ENCODE measurements at regions not wholly inside any gene's neighbourhood (a gene's known extent, or its start where the extent isn't known, plus 50 kb on each side); places are given as distances from the start of the nearest gene placed in this dataset.

DNA sequence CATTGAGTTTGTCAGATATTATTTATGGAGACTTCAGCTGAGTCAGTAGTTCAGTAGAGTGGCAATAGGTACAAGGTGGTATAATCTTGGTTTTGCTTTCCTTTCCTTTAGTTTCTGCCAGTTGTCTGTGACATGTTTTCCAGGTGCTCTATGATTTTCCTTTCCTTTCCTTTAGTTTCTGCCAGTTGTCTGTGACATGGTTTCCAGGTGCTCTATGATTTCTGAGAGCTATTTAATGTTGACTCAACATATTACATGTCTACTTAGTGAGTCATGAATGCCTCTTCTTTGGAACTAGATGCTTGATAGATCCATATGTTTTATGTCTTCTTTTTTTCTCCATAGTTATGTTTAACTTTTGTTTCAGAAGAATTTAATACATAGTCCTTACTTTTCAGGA lies 186.4 kb upstream of the DEFB112 start:
- no peak for DNase-seq

DNA sequence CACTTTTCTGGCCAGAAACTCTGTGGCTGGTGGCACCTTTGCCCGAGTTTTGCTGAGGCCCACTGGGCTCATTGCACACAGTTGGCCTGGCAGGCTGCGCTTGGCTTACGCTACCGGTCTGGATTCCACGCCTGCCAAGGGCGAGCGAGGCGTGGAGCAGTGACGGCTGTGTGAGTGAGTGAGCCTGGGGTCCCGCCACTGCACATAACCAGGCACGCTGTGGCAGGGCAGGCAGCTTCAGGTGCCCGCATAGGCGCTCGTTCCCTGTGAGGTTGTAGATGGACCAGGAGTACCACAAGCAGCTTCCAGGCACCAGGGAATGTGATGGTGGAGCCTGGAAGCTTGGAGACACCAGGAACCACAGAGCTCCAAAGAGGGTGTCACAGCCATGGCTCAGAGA lies 190.1 kb upstream of the DEFB112 start:
- no peak for DNase-seq

DNA sequence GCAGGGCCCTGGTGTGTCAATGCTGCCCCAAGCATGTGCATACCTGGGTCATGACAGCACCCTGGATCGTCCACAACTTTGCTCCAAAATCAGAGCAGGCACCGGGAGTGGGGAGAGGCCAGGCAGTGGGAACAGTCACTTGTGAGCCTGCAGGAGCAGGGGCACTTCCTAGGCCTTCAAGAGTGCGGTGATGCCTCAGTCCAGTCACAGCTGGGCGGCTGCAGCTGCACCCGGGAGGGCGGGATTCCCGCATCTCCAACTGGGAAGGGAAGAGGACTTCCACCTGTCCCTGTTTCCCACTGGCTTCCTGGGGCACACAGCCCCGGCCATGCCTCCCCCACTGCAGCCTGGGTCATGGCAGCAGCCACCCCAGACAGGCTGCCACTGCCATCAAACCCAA lies 191.3 kb upstream of the DEFB112 start:
- no peak for DNase-seq

DNA sequence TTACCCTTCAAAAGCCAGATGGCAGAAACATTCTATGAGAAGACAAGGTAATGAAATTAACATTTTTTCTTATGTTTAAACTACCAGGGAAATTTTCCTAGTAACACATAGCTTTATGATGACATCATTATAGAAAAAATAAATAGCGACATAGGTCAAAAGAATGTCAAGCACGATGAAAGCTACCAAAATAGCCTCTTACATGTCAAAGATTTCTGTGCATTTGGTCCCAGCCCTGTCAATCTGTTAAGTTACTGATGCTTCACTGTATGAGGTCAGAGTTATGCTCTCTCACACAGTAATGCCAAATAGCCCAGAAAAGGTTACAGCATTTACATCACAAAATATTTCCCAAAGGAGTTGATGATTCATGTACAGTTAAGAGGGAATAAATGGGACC lies 199.8 kb upstream of the DEFB112 start:
- DNase-seq = no peak

DNA sequence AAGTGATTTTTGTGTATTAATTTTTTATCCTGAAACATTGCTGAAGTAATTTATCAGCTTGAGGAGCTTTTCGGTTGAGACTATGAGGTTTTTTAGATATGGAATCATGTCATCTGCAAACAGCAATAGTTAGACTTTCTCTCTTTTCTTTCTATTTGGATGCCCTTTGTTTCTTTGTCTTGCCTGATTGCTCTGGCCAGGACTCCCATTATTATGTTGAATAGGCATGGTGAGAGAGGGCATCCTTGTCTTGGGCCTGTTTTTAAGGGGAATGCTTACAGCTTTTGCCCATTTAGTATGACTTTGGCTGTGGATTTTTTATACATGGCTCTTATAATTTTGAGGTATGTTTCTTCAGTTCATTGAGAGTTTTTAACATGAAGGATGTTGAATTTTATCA lies 207.6 kb upstream of the DEFB112 start:
- no peak for DNase-seq

DNA sequence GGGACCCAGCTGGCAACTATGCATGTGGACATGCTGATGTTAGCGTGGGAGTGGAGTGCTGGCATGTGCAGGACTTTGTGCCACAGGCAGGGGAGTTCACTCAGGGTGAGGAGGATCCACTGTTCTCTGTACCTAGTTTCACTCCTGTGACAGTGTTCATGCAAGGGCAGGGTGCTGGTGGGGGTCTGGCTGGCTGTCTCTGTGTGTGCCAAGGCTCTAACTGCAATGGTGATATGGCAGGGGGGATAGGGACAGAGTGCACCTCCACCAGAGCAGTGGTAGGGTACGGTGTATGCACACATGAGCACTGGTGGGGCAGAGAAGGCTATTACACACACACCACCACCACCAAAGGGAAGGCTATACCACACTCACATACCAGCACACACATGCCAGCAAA lies 210.2 kb upstream of the DEFB112 start:
- no peak for DNase-seq

DNA sequence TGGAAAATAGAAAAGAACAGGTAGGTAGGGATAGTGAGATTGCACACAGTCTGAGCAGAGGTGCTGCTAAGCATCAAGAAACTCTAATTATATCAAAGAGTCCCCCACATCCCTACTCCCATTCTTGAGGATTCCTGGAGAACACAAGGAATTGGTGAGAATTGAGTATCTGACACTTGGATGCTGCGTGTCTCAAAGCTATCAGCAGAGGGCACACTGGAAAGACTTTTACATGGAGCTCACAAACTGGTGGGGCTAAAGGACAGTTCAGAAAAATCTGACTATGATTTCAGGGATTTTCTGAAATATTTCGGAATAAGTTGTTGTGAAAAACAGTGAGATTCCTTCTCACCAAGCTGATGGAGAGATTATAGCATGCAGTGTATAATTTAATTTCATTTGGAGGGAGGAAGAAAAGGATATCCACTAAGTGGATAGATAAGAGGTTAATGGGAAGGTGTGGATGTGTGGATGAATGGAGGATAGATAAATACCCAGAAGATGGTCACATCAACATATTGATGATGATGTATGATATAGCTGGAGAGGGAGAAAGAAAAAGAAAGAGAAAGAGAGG lies 215.4 kb upstream of the DEFB112 start:
- no peak for DNase-seq

DNA sequence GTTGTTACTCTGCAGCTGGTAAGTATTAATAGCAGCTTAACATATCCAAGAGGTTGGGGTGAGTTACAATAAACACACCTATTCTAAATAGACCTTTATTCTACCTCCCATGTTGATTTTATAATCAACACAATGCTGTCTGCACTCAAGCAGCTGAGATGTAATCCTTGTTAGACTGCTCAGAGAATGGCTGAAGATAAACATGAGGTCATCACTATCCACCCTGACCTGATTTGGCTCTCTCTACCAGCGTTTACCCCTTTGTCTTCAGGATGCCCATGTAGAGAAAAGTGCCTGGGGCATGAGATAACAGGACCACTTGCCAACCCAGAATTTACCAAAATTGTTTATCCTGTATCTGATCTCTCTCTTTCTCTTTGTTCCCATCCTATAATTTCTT lies 220.7 kb upstream of the DEFB112 start:
- no peak for DNase-seq

DNA sequence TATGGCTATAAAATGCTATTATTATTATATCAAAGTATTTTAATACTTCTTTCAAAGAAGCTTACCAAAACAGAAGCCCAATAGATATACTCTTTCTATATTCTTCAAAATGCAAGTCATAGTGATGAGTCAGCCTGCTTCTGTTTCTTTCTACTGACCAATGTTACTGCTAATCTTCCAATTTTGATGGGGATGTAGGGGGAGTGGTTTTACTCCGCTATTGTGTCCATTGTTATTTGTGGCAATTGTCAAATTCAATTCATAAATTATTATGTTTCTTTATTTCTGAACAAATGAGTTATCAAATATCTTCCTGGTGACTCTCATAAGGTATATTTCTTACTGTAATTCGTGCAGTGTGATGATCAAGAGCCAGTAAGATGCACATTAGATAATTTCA lies 221.5 kb upstream of the DEFB112 start:
- no peak for DNase-seq

DNA sequence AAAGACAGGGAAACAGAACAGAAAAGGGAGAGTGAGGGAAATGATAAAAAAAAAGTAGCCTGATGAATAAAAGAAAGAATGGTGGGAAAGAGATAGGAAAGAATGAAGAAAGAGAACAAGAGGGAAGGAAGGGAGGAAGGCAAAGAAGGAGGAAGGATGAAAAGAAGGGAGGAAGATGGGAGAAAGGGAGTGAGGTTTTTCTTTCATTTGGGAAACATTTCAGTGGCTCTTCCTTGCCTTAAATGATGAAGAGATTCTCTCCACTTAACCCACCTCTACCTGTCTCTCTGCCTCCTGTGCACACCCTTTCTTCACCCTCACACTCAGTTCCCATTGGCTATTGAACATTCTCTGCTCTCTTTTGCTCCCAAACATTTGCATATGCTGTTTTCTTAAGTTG lies 222.1 kb upstream of the DEFB112 start:
- no peak for DNase-seq

DNA sequence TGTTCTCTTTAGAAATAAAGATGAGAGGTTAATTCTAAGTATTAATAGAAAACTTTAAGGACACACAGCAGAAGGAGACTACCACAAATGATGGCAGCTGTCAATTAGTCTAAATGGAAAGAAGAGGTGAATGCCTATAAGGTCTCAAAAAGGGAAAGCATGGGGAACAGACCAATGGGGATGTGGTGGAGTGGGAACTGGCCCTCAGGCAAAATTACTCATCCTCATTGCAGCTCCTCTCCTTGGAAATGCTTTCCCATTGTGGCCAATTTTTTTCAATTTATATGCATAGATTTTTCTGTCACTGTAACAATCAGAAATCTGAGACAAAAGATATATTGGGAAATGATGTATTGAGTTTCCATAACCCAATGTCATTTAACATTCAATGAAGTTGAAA lies 222.9 kb upstream of the DEFB112 start:
- no peak for DNase-seq

DNA sequence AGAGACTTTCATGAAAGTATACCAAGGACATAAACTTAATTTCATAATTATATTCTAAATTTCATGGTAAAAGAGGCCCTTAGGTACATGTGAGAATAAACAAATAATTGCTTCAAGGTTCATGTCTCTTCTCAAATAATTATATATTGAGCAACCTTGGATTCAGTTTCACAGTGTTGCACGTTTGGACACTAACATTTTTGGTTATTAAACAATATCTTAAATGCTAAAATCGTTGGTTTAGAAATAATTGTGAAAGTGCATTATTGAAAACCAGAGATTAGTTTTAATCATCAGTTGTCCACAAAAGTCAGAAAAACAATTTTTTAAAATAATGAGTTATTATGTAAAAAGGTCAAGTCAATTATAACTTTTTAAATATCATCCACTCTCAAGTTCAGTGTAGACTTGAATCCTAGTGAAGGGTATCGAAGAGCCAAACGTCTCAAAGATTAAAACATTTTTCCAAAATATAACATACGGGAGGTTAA lies 227.1 kb upstream of the DEFB112 start:
- no peak for DNase-seq

DNA sequence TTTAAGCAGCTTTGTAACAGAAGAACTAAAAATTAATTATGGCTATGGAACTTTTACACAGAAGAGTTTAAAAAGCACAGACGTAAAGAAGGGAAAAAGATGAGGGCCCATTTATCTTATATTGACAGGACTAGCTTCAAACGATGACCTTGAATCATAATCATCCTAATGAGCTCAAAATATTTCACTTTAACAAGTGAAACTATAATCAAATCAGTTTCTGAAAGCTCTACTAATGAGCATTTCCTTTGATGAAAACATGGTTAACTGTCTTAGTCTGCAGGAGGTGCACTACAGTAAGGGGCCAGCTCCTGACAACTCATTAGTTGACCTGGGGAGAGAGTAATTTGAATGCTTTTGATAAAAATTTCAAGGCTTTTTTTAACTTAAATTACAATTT lies 228.0 kb upstream of the DEFB112 start:
- no peak for DNase-seq

DNA sequence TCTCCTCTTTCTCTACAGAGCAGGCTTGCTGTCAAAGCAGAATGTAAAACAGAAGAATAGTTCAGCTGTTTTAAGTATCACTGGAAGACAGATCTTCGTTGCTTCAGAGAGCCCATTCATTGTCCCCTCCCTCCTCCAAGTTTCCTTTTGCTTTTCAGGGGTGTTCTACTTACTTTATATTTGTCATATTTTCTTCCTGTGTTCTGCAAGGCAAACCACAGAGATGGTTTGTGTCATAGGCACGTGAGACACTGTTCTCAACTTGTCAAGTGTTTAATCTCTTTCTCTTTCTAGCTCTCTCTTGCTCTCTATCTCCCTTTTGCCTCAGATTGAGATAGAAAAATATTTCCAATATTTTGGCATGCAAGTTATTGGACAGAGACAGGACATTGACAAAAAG lies 228.9 kb upstream of the DEFB112 start:
- DNase-seq = no peak

DNA sequence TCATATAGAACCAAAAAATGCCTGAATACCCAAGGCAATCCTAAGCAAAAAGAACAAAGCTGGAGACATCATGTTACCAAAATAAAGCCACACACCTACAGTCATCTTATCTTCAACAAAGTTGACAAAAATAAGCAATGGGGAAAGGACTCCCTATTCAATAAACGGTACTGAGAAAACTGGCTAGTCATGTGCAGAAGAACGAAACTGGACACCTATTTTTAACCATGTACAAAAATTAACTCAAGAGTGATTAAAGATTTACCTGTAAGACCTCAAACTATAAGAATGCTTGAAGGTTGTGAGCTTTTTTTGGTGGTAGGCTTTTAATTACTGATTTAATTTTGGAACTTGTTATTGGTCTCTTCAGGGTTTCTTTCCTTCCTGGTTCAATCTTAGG lies 236.0 kb upstream of the DEFB112 start:
- no peak for DNase-seq

DNA sequence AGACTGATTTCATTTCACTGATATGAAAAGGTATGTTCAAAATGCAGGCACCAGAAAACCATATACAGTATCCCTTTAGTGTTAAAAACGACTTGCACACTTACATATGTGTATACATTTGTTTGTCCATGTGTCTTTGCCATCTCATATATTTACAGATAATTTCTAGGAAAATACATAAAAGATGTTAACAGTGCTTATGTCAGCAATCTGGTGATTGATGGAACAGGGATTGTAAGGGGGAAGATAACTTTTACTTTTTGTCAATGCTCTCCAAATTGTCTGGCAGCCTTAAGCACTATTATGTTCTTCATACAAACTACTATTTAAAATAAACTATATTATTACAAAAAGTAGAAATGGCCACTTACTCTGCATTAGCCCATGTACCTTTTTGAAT lies 238.5 kb upstream of the DEFB112 start:
- no peak for DNase-seq

DNA sequence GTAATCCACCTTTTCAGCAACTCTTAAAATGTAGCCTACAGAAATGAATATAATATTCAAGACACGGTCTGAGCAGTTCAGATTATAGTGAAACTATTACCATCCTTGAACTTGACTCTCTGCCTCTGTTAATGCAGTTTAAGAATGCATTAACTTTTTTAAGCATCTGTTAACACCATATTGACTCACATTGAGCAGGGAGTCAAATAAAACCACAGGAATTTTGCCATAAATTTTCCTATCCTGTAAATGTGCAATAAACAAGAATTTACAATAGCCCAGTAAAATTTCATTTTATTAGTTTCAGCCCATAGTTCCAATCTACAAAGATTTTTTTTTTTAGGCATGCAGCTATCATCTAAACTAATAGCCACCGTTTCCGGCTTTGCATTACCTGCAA lies 239.2 kb upstream of the DEFB112 start:
- no peak for DNase-seq

DNA sequence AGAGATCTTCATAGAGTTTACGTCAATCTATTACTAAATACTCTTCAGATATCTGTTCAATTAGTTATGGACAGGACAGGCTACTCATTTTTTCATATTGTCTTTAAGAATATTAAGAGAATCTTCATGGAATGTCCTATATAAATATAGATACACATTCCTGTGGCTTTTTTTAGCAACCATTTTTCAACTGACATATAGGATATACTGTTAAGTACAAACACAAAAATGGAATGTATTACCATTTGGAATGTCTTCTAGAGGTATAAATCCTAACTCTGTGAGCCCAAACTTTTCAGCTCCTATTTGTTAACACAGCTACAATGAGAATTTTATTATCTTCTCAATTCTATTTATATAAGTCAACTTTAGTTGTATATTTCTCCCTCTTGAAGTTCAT lies 239.6 kb upstream of the DEFB112 start:
- no peak for DNase-seq

DNA sequence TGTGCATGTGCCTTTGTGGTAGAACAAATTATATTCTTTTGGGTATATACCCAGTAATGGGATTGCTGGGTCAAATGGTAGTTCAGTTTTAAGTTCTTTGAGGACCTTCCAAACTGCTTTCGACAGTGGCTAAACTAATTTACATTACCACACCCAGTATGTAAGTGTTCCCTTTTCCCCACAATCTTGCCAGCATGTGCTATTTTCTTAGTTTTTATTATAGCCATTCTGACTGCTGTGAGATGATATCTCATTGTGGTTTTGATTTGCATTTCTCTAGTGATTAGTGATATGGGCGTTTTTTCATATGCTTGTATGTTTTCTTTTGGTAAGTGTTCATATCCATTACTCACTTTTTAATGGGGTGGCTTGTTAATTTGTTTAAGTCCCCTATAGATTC lies 251.6 kb upstream of the DEFB112 start:
- no peak for DNase-seq

DNA sequence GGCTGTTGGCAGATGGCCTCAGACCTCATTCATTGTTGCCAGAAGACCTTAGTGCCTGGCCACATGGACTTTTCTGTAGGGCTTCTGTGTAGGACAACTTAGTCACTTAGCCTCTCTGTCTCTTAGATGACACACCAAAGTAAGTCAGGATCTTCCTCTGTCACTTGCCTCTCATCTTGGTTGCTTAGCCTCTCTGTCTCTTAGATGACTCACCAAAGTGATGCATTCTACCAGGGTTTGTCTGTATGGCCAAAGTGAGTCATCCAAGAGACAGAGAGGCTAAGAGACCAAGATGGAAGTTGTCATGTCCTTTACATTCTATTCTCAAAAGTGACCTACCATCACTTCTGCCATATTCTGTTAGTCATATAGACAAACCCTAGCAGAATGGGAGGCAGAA lies 255.9 kb upstream of the DEFB112 start:
- no peak for DNase-seq

DNA sequence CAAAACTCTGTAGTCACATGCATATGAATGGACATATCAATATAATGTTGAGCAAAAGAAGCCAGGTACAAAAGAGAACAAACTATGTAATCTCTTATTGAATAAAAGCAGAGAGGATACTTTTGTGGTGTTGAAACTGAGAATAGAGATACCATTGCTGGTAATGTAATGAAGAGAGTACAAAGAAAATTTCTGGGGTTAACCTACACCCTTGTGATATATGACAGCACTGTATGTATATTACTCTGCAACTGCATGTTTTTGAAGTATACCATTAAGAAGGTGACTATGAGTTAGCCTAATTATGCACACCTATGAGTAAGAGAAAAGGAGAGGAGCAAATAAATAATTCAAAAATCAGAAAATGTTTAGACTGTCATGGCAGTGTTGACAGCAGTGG lies 268.8 kb upstream of the DEFB112 start:
- DNase-seq = no peak

DNA sequence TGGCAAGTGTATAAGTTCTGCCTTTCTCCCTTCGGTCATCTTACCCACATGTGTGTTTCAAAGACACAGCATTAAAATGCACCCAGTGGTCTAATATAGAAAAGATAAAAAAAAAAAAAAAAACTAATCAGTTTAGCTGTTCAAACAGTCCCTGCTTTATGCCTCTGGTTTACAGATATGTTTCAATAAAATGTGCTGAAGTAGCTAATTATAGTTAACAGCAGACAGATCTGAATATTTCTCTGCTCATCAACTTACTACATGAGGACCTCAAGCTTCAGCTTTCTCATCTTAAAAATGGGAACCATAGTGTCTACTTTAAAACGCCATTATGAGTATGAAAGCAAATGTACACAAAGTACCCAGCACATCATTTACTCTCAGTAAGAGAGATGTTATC lies 280.6 kb upstream of the DEFB112 start:
- DNase-seq = no peak

DNA sequence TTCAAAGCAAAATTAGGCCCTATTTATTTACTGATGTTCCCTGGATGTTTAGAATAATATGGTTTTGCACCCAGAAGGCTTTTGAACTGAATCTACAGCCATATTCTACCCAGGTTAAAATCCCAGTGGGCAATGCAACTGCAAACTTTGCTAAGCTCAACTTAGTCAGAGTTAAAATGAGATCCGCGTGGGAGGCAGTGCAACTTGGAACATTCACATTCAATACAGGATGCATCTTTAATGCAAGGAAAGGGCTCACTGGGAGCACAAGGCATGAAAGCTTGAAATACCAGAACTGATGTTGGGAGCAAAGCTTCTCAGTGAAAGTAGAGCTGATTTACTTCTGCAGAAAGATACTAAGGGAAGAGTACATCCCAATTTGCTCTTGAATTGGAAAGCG lies 281.2 kb upstream of the DEFB112 start:
- DNase-seq = no peak

DNA sequence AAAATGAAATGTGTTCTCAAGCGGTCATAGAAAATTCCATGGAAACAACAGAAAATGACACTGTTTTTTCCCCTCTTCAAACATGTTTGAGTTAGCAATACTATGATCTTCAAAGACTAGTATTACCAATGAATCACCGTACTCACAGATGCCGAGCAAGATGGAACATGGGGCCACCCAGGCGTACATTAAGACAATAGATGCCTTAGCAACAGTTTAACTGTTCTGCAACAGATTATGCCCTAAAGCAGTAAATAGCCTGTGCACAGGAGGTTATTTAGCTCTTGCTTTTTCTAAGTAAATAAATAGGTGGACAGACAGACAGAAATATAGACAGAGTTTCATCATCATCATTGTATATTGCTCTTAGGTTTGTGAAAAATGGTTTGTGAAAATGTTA lies 284.0 kb upstream of the DEFB112 start:
- no peak for DNase-seq

DNA sequence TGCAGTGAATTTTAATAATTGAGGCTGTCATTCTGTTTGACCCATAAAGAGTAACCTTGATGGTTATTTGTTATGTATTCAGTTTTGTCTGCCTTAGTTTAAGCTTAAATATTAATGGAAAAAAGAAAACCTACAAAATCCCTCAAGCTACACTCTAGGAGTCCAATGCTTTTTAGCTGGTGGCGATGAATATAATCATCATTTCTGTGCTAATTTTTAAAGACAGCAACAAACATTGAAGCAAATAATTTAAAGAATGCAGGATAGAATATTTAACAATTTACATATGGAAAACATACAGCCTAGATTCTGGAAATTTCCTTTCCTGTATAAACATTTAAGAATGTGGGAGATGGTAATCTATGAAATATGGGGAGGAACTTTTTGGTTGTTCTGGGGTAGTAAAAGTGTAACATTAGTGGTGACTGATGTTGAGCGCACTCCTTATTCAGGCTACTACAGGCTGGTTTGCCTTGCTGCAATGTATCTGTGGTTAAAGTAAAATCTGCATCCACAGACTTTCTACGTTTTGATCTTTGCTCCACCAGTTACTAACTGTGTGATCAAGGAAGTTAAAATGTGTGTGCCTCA lies 287.9 kb upstream of the DEFB112 start:
- DNase-seq = no peak

DNA sequence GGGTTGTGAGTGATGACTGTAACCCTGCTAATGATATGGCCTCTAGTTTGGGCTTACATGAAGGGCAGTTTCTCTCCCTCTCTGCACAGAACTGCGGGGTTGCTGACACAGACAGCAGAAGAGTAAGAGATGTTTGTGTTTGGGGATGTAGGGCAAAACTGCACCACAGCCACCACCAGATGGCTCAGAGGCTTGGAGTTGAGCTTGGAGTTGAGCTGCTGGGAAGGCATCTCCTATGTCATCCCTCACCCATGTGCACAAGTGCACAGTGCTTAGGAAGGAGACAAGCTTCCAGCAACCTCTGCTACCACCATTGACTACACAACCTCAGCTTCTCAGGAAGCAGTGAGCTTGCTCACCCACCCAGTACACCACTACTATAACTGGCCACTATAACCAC lies 303.9 kb upstream of the DEFB112 start:
- DNase-seq = no peak

Measured in activated CD4-positive, alpha-beta T cell treated with anti-CD3 and anti-CD28 coated beads for 48 hours (primary cell).